OCI-LY3 (cell line): ENCODE measurements at regions not wholly inside any gene's neighbourhood (a gene's known extent, or its start where the extent isn't known, plus 50 kb on each side); places are given as distances from the start of the nearest gene placed in this dataset.

Experiments used
- H2AFZ ChIP-seq: fragments of 200-600, 300-600 bp; shearing (Covaris generic); 2 replicates; pipeline ENCODE4 v1.6.0; 2014; ENCODE audit warnings: antibody characterized with exemption, low read depth, low read length
- H3K27ac ChIP-seq: fragments of 200-600, 300-600 bp; sonication (generic); 2 replicates; pipeline ENCODE4 v1.5.1; 2014; ENCODE audit warnings: mild to moderate bottlenecking, low read length, moderate library complexity, mixed read lengths
- H3K27me3 ChIP-seq: fragments of 200-600, 300-600 bp; sonication (generic); 2 replicates; pipeline ENCODE4 v1.6.1; 2014; ENCODE audit warnings: low read depth, low read length, mixed read lengths
- H3K36me3 ChIP-seq: fragments of 200-600, 300-600 bp; sonication (generic); replicated peaks from 2 replicates; pipeline ENCODE3; 2014; ENCODE audit warnings: low read depth, low read length, mixed read lengths
- H3K4me1 ChIP-seq: fragments of 300-600, 200-600 bp; sonication (generic); 2 replicates; pipeline ENCODE4 v1.6.1; 2014; ENCODE audit warnings: low read length, mixed read lengths
- H3K4me2 ChIP-seq: fragments of 200-600, 300-600 bp; sonication (generic); 2 replicates; pipeline ENCODE4 v1.6.1; 2014; ENCODE audit warnings: low read length, mixed read lengths
- H3K4me3 ChIP-seq: fragments of 300-600, 200-600 bp; sonication (generic); 2 replicates; pipeline ENCODE4 v1.5.1; 2014; ENCODE audit warnings: antibody characterized with exemption, mild to moderate bottlenecking, low read length, moderate library complexity
- H3K79me2 ChIP-seq: fragments of 300-600, 200-600 bp; shearing (Covaris generic); 2 replicates; pipeline ENCODE4 v1.6.1; 2014; ENCODE audit warnings: mild to moderate bottlenecking, low read length, mixed read lengths
- H3K9ac ChIP-seq: fragments of 300-600, 200-600 bp; shearing (Covaris generic); 2 replicates; pipeline ENCODE4 v1.6.0; 2014; ENCODE audit warnings: mild to moderate bottlenecking, low read length, moderate library complexity
- H3K9me3 ChIP-seq: fragments of 200-600, 300-600 bp; shearing (Covaris generic); 2 replicates; pipeline ENCODE4 v1.6.1; 2014; ENCODE audit warnings: low read length, mixed read lengths; ENCODE audit not compliant: insufficient read depth
- H4K20me1 ChIP-seq: fragments of 200-600, 300-600 bp; sonication (generic); 2 replicates; pipeline ENCODE4 v1.6.1; 2016; ENCODE audit warnings: low read length, mixed read lengths; ENCODE audit not compliant: insufficient read depth
- CTCF ChIP-seq: fragments of 200-600, 300-600 bp; sonication (generic); IDR thresholded peaks from 2 replicates; pipeline ENCODE4 v1.5.1; 2014; ENCODE audit warnings: antibody characterized with exemption, low read length, low read depth
- EZH2phosphoT487 ChIP-seq: fragments of 200-600 bp; shearing (Covaris generic); IDR thresholded peaks from 2 replicates; pipeline ENCODE4 v1.6.1; 2018; ENCODE audit warnings: antibody characterized with exemption, mixed run types, low read depth

- peaks cover 2% of the 10 kb centered on the region for H3K36me3 ChIP-seq
- TF ChIP-seq CTCF (no peak), EZH2phosphoT487 (no peak)
- H3K4me1 ChIP-seq = peaks cover 4% of the 10 kb centered on the region; the same call in 1 of the 2 replicates
- H3K79me2 ChIP-seq = no peaks in the 10 kb centered on the region
- H4K20me1 ChIP-seq = no peaks in the 10 kb centered on the region
- H2AFZ ChIP-seq = no peak overlapping the region
- H3K9me3 ChIP-seq = no peaks in the 10 kb centered on the region
- H3K4me3 ChIP-seq = no peak overlapping the region
- H3K4me2 ChIP-seq = no peak overlapping the region
- no peaks in the 10 kb centered on the region for H3K27me3 ChIP-seq
- no peak overlapping the region for H3K27ac ChIP-seq
- no peak overlapping the region for H3K9ac ChIP-seq
These were observed 529.1 kb upstream of the CLINT1 start for GRCh38 chr5:158388021-158388420.

GRCh38 chr5:158387499-158387898 is 528.6 kb upstream of the CLINT1 start:
- H3K79me2 ChIP-seq = no peaks in the 10 kb centered on the region
- H3K36me3 ChIP-seq = peaks cover 2% of the 10 kb centered on the region
- no peak overlapping the region for H2AFZ ChIP-seq
- no peaks in the 10 kb centered on the region for H3K27me3 ChIP-seq
- H3K4me3 ChIP-seq = no peak overlapping the region
- H3K4me2 ChIP-seq = no peak overlapping the region
- peaks cover 8% of the 10 kb centered on the region for H3K4me1 ChIP-seq
- TF ChIP-seq CTCF (no peak), EZH2phosphoT487 (no peak)
- no peak overlapping the region for H3K9ac ChIP-seq
- H3K9me3 ChIP-seq = no peaks in the 10 kb centered on the region
- no peaks in the 10 kb centered on the region for H4K20me1 ChIP-seq
- H3K27ac ChIP-seq = no peak overlapping the region

- no peak overlapping the region for H3K4me2 ChIP-seq
- no peak overlapping the region for H3K4me3 ChIP-seq
- no peaks in the 10 kb centered on the region for H3K9me3 ChIP-seq
- H2AFZ ChIP-seq = no peak overlapping the region
- TF ChIP-seq CTCF = no peak
- no peak for TF ChIP-seq EZH2phosphoT487
- H3K27ac ChIP-seq = no peak overlapping the region
- H3K27me3 ChIP-seq = no peaks in the 10 kb centered on the region
- no peaks in the 10 kb centered on the region for H3K79me2 ChIP-seq
- peaks cover 11% of the 10 kb centered on the region for H3K4me1 ChIP-seq
- H4K20me1 ChIP-seq = no peaks in the 10 kb centered on the region
- H3K36me3 ChIP-seq = peaks cover 2% of the 10 kb centered on the region
- H3K9ac ChIP-seq = no peak overlapping the region
These were observed 527.0 kb upstream of the CLINT1 start for GRCh38 chr5:158385982-158386381.

- Histone ChIP-seq H4K20me1 (no peaks in the 10 kb centered on the region), H3K27me3 (no peaks in the 10 kb centered on the region), H3K9ac (no peak overlapping the region), H3K79me2 (no peaks in the 10 kb centered on the region), H3K4me1 (peaks cover 6% of the 10 kb centered on the region), H3K4me2 (no peak overlapping the region), H3K27ac (no peak overlapping the region), H3K36me3 (peaks cover 2% of the 10 kb centered on the region), H3K9me3 (no peaks in the 10 kb centered on the region), H2AFZ (no peak overlapping the region), H3K4me3 (no peak overlapping the region)
- TF ChIP-seq EZH2phosphoT487 (no peak), CTCF (no peak)
These were observed 525.9 kb upstream of the CLINT1 start for GRCh38 chr5:158384535-158385481.
